ENCODE measurements at regions not wholly inside any gene's neighbourhood (a gene's known extent, or its start where the extent isn't known, plus 50 kb on each side); places are given as distances from the start of the nearest gene placed in this dataset.
"Not testable (repeated sequence)": the region's sequence is repeated elsewhere in the genome, so short reads cannot be mapped to it uniquely, and the experiment has no call there.

DNA sequence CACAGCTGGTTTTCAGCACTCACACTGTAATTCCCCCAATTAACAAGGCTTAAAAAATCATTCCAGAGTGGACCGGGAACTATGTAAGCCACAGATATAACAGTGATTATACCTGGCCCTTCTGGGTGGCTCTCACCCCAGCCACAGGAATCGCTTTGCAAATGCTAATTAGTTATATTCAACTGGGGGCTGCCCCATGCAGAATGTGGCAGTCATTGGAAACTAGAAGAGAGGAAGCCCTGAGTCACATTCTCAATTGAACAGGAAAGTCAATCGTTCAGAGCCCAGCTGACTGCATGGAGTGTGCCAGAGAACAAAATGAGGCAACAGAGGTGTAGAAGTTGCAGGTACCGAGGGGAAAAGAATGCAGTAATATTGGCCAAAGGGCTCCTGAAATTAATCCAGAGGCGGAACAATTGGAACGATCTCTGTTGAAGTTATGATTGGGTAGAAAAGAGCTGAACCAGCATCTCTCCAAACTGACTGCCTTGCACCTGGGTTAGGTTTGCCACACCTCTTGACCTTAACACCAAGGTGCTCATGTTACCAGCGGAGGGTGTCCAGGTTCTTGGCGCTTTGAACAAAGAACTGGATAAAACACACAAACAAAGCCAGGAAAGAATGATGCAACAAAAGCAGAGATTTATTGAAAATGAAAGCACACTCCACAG, 909.7 kb upstream of the AUTS2 start:
- DNase-seq: no peak

DNA sequence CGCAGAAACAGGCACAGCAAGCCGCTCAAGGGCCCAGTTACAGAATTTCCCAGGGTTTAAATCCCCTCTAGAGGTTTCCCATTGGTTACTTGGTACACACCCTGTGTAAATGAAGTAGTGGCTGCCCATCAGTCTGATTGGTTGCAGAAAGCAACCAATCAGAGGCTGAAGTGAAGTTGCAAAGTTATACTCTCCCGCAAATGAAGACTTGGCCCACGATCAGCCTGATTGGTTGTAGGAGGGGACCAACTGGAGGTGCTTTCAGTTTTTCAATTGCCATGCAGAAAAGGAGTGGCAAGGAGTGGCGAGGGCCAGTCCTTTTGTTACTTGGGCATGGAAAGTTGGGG, 909.2 kb upstream of the AUTS2 start:
- no peak for DNase-seq

GRCh38 chr7:68691261-68692216, 906.7 kb upstream of the AUTS2 start:
- no peak for DNase-seq

GRCh38 chr7:68692511-68692910, 905.8 kb upstream of the AUTS2 start:
- no peak for DNase-seq

GRCh38 chr7:68694656-68695055, 903.6 kb upstream of the AUTS2 start:
- DNase-seq: no peak

GRCh38 chr7:68697796-68698280, 900.4 kb upstream of the AUTS2 start:
- no peak for DNase-seq

- no peak for DNase-seq
Measured at GRCh38 chr7:68699090-68699711, 899.1 kb upstream of the AUTS2 start.

- no peak for DNase-seq
Measured at GRCh38 chr7:68700414-68700813, 897.9 kb upstream of the AUTS2 start.

DNA sequence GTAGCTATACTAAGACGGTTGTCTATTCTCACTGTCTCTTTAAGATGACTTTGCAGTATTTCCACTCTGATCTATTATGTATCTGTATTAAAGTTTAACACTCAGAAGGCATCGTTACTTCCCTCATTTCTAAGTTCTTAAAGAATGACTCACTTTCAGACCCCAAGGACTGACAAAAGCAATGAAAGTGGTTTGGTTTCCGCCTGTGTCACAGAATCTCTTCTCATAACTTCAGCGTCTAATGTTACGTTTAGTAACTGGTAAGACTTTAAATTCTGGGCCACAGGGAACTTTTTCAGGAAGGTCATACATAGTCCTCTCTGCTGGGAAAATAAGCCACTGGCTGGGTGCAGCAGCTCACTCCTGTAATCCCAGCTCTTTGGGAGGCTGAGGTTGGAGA, 892.0 kb upstream of the AUTS2 start:
- DNase-seq: no peak

DNA sequence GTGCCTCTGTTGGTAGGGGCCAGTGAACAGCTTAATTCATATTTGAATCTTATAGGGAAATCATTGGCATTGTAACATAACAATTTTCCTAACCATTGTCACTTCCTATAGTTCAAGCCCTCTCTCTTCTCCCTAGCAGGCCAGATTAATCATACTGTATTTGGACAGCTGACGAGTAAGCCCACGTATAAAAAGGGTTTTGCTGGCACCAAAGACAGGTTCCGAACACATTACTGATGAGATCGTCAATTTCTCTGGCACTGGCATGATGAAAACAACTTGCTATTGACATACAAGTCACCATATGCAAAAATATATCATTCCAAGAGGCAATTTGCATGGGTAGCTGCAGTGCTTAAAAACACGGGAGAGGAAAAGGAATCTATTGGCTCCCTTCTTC, 891.1 kb upstream of the AUTS2 start:
- DNase-seq: no peak

GRCh38 chr7:68707958-68708357, 890.3 kb upstream of the AUTS2 start:
- DNase-seq: no peak

- DNase-seq: no peak
Measured at GRCh38 chr7:68712956-68713495, 885.2 kb upstream of the AUTS2 start.

DNA sequence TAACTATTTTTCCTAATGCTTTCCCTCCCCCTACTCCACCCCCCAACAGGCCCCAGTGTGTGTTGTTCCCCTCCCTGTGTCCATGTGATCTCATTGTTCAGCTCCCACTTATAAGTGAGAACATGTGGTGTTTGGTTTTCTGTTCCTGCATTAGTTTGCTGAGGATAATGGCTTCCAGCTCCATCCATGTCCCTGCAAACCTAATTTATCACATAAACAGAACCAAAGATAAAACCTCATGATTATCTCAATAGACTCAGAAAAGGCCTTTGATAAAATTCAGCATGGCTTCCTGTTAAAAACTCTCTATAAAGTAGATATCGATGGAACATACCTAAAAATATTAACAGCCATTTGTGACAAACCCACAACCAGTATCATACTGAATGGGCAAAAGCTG, 884.1 kb upstream of the AUTS2 start:
- not testable (repeated sequence) for DNase-seq

DNA sequence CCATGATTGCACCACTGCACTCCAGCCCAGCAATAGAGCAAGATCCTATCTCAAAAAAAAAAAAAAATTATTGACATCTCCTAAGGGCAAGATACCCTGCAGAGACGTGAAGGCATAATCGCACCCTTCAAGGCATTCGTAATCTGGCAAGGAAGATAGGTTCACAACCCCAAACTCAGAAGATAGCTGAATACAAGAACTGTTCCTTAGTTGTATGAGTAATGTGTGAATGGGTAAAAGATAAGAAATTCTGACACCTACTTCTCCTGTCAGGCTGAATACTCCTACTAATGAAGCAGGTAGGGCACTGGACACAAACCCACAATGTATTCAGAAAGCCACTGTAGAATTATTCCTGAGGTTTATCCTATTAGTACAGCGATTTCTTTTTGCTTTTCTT, 882.4 kb upstream of the AUTS2 start:
- DNase-seq: no peak

DNA sequence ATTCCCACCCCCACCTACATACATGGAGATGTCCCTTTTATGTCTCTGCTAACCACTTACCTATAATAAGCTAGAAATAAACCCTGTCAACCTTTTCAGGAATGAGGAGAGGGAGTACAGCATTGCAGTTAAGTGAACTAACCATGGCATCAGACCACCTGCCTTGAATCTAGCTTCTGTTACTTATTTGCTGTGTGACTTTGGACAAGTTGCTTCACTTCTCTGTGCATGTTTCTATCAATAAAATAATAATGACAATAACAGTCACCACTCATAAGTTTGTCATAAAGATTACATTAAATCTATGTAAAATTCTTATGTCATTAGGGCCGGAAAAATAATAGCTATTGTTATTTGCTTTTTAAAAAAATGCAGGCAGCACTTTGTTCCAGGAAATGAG, 881.1 kb upstream of the AUTS2 start:
- DNase-seq: no peak

DNA sequence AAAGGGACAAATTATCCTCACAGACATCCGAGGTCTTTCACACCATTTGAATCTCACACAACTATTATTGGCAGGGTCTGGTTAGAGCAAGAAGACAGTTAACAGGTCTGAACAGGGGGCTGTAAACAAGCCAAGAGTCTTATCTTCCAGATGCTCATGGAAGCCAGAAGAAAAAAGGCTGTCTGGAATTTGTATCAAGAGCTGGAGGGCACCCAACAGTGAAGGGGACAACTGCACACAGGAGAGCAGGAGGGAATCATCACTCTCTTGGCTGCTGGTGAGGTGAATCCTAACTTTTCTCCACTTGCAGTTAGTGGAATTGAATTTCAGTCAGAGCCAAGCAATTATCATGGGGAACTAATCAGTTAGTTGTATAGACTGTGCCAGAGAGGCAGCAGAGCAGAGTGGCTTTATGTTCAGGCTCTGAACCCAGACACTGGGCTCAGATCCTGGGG, 880.2 kb upstream of the AUTS2 start:
- DNase-seq: no peak

GRCh38 chr7:68720697-68721096, 877.6 kb upstream of the AUTS2 start:
- no peak for DNase-seq

DNA sequence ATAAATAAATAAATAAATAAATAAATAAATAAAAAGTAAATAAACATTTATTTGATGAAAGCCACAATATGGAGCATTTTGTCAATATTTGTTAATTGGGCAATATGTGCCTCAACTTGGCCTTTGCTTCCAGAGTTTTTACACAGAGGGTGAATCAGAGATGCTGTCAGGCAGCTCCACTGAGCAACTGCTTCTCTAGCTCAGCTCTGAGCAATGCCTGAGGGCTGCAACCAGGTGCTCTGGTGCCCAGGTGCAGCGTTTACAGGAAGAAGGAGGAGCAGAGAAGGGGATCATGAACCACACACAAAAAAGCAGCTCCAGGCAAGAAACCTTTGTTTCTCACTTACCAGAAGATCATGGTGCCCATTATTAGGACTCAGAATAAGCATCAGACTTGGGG, 876.2 kb upstream of the AUTS2 start:
- DNase-seq: no peak

DNA sequence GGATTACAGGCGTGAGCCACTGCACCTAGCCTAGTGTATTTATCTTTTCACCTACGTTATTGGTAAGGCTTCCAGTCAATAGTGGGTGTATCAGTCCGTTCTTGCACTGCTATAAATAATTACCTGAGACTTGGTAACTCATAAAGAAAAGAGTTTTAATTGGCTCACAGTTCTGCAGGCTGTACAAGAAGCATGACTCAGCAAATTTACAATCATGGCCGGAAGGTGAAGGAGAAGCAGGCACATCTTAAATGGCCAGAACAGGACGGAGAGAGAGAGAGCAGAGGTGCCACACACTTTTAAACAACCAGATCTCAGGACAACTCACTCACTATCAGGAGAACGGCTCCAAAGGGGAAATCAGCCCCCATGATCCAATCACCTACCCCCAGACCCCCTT, 873.3 kb upstream of the AUTS2 start:
- no peak for DNase-seq

- DNase-seq: no peak
Measured at GRCh38 chr7:68725843-68726785, 872.2 kb upstream of the AUTS2 start.

GRCh38 chr7:68728720-68729119, 869.6 kb upstream of the AUTS2 start:
- DNase-seq: not testable (repeated sequence)

DNA sequence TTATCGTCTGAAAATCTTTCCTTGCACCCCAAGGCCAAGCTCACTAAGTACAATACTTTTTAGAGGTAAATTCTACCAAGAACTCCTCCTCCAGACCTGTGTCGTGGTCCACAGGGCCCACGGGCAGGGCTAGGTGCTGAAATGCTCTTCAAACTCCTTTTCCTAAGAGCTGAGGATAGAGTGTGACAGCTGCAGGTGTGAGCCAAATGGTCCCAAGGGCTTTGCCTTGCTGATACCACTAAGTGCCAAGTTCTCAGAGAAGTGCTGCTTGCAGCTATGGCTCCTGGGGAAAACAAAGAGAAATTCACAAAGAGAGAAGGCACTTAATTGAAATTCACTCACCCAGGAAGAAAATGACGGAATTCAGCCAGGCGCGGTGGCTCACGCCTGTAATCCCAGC, 868.9 kb upstream of the AUTS2 start:
- no peak for DNase-seq

All from NK-92 treated with Interleukin-12 subunit alpha and Interleukin-12 subunit beta, amount 100 ng/mL, for 24 hours (cell line).